Liver (tissue), 3 donors: ENCODE measurements at regions not wholly inside any gene's neighbourhood (a gene's known extent, or its start where the extent isn't known, plus 50 kb on each side); places are given as distances from the start of the nearest gene placed in this dataset.
"Not testable (repeated sequence)": the region's sequence is repeated elsewhere in the genome, so short reads cannot be mapped to it uniquely, and the experiment has no call there.

Experiments used
- CTCF ChIP-seq: fragments of 150-350 bp; IDR thresholded peaks from 2 replicates; pipeline ENCODE4 v1.5.1; 2017; ENCODE audit warnings: improper control_type of control experiment, low read depth, low read length; ENCODE audit not compliant: missing input control
- EGR1 ChIP-seq, 2 donors: IDR thresholded peaks; 2 replicates each; pipeline ENCODE4 v1.6.1; 2016 to 2018; ENCODE audit warnings: antibody characterized with exemption in 2 of 2, low read depth in 2 of 2
- FOXA1 ChIP-seq: IDR thresholded peaks from 2 replicates; pipeline ENCODE4 v1.6.1; 2016; ENCODE audit warnings: antibody characterized with exemption
- JUND ChIP-seq, 2 donors: IDR thresholded peaks; 2 replicates each; pipeline ENCODE4 v1.6.1; 2016; ENCODE audit warnings: antibody characterized with exemption in 2 of 2
- MAX ChIP-seq: IDR thresholded peaks from 2 replicates; pipeline ENCODE4 v1.6.1; 2016; ENCODE audit warnings: antibody characterized with exemption
- RAD21 ChIP-seq, 2 donors: IDR thresholded peaks; 2 replicates each; pipeline ENCODE4 v1.6.1; 2016; ENCODE audit warnings: antibody characterized with exemption in 2 of 2, mild to moderate bottlenecking in 2 of 2
- RXRA ChIP-seq, 2 donors: IDR thresholded peaks; 2 replicates each; pipeline ENCODE4 v1.6.1; 2017 to 2018; ENCODE audit warnings: antibody characterized with exemption in 2 of 2, mild to moderate bottlenecking in 1 of 2
- SP1 ChIP-seq: IDR thresholded peaks from 2 replicates; pipeline ENCODE4 v1.6.1; 2018; ENCODE audit warnings: antibody characterized with exemption, mild to moderate bottlenecking
- YY1 ChIP-seq: IDR thresholded peaks from 2 replicates; pipeline ENCODE4 v1.6.1; 2016; ENCODE audit warnings: antibody characterized with exemption, mild to moderate bottlenecking
- ZBTB33 ChIP-seq: IDR thresholded peaks from 2 replicates; pipeline ENCODE4 v1.6.1; 2016; ENCODE audit warnings: antibody characterized with exemption
- donor health status: healthy.
- donor health status: healthy.

GRCh38 chr2:12628541-12628940, 88.2 kb upstream of the TRIB2 start:
- TF ChIP-seq CTCF; SP1; RAD21 (IDR thresholded peaks at IDR 0.05); JUND (IDR thresholded peaks at IDR 0.05); YY1; RXRA (IDR thresholded peaks at IDR 0.05); FOXA1; ZBTB33; EGR1 (IDR thresholded peaks at IDR 0.05; ENCODE audit: low read depth in 2 of 2); MAX: not testable (repeated sequence)
